RKO (cell line): ENCODE measurements at regions not wholly inside any gene's neighbourhood (a gene's known extent, or its start where the extent isn't known, plus 50 kb on each side); places are given as distances from the start of the nearest gene placed in this dataset.
"Not testable (repeated sequence)": the region's sequence is repeated elsewhere in the genome, so short reads cannot be mapped to it uniquely, and the experiment has no call there.

Experiments used
- DNase-seq: peaks from one replicate; pipeline ENCODE4 v3.0.0-alpha.2; 2016; ENCODE audit warnings: low spot score

GRCh38 chr3:154829929-154830328 lies 250.2 kb upstream of the MME start:
- no peak for DNase-seq

- no peak for DNase-seq
Observed at GRCh38 chr3:154819491-154819890, 260.6 kb upstream of the MME start.

- no peak for DNase-seq
Observed at GRCh38 chr3:154818676-154819255, 261.4 kb upstream of the MME start.

GRCh38 chr3:154810017-154810416 lies 270.1 kb upstream of the MME start:
- DNase-seq, result not testable (repeated sequence)

GRCh38 chr3:154801729-154802128 lies 278.4 kb upstream of the MME start:
- DNase-seq, result no peak

- no peak for DNase-seq
Observed at GRCh38 chr3:154799800-154800199, 280.3 kb upstream of the MME start.

GRCh38 chr3:154795582-154795981 lies 284.5 kb upstream of the MME start:
- DNase-seq, result peak; percentile 92

- DNase-seq, result no peak
Observed at GRCh38 chr3:154794814-154795445, 285.2 kb upstream of the MME start.

- DNase-seq, result no peak
Observed at GRCh38 chr3:154794391-154794790, 285.7 kb upstream of the MME start.

- DNase-seq, result no peak
Observed at GRCh38 chr3:154792828-154793227, 287.3 kb upstream of the MME start.

- DNase-seq, result no peak
Observed at GRCh38 chr3:154791611-154792010, 288.5 kb upstream of the MME start.

GRCh38 chr3:154786724-154787123 lies 293.4 kb upstream of the MME start:
- no peak for DNase-seq

- no peak for DNase-seq
Observed at GRCh38 chr3:154783521-154783931, 296.6 kb upstream of the MME start.

GRCh38 chr3:154783061-154783460 lies 297.1 kb upstream of the MME start:
- no peak for DNase-seq

- DNase-seq, result no peak
Observed at GRCh38 chr3:154782151-154782550, 298.0 kb upstream of the MME start.

- DNase-seq, result no peak
Observed at GRCh38 chr3:154781595-154781994, 298.5 kb upstream of the MME start.

- no peak for DNase-seq
Observed at GRCh38 chr3:154780263-154780662, 299.9 kb upstream of the MME start.

GRCh38 chr3:154779571-154779970 lies 300.5 kb upstream of the MME start:
- no peak for DNase-seq

GRCh38 chr3:154778057-154778456 lies 302.1 kb upstream of the MME start:
- no peak for DNase-seq

GRCh38 chr3:154776549-154777225 lies 303.4 kb upstream of the MME start:
- DNase-seq, result no peak

- no peak for DNase-seq
Observed at GRCh38 chr3:154775821-154776548, 304.1 kb upstream of the MME start.

GRCh38 chr3:154766765-154767503 lies 313.2 kb upstream of the MME start:
- DNase-seq, result no peak
